Keratinocyte (primary cell): ENCODE measurements at regions not wholly inside any gene's neighbourhood (a gene's known extent, or its start where the extent isn't known, plus 50 kb on each side); places are given as distances from the start of the nearest gene placed in this dataset.

Experiments
- CTCF ChIP-seq, 3 experiments: IDR thresholded peaks in 1 of 3; conservative IDR thresholded peaks in 1 of 3; optimal IDR thresholded peaks in 1 of 3; 2 replicates in 2 of 3; 3 replicates in 1 of 3; pipeline versions ENCODE3 to v1.5.1; 2011; ENCODE audit warnings: low read length in 3 of 3, mild to moderate bottlenecking in 3 of 3, moderate library complexity in 2 of 3, control low read depth in 1 of 3, inconsistent platforms in 1 of 3; ENCODE audit not compliant: insufficient read depth in 2 of 3; ENCODE audit errors: extremely low read depth in 1 of 3
- EZH2 ChIP-seq: IDR thresholded peaks from one replicate; pipeline ENCODE4 v1.6.1; 2012; ENCODE audit warnings: inconsistent platforms, mild to moderate bottlenecking, low read length, moderate library complexity

GRCh38 chr2:153548536-153548935 is 70.0 kb upstream of the RPRM start:
- TF ChIP-seq CTCF (optimal IDR thresholded peaks at IDR 0.05 in 1 of 3, IDR thresholded peaks at IDR 0.05 in 1 of 3, conservative IDR thresholded peaks at IDR 0.05 in 1 of 3; ENCODE audit: extremely low read depth in 1 of 3, insufficient read depth in 2 of 3, low read length in 3 of 3) (no peak), EZH2 (no peak)
